H9 (cell line): ENCODE measurements at regions not wholly inside any gene's neighbourhood (a gene's known extent, or its start where the extent isn't known, plus 50 kb on each side); places are given as distances from the start of the nearest gene placed in this dataset.

Source experiments
- DNase-seq: peaks from one replicate; pipeline ENCODE4 v3.0.0-alpha.2; 2017
- H2AFZ ChIP-seq: one replicate; pipeline ENCODE4 v1.6.1; 2013; ENCODE audit warnings: mild to moderate bottlenecking, low read length, control low read depth, moderate library complexity
- H2AK5ac ChIP-seq: 2 replicates; pipeline ENCODE4 v1.6.1; 2013; ENCODE audit warnings: low read length, control low read depth, mixed read lengths; ENCODE audit not compliant: insufficient read length
- H2BK120ac ChIP-seq: one replicate; pipeline ENCODE4 v1.6.1; 2013; ENCODE audit warnings: low read depth, mild to moderate bottlenecking, low read length, control low read depth, inconsistent platforms; ENCODE audit not compliant: poor library complexity, severe bottlenecking
- H2BK12ac ChIP-seq: 2 replicates; pipeline ENCODE4 v1.6.1; 2013; ENCODE audit warnings: low read length, control low read depth, mixed read lengths, low read depth; ENCODE audit not compliant: insufficient read length
- H2BK15ac ChIP-seq: 2 replicates; pipeline ENCODE4 v1.6.1; 2013; ENCODE audit warnings: low read depth, low read length, control low read depth
- H2BK20ac ChIP-seq: one replicate; pipeline ENCODE4 v1.6.1; 2013; ENCODE audit warnings: low read depth, mild to moderate bottlenecking, low read length, control low read depth, inconsistent platforms; ENCODE audit not compliant: poor library complexity, severe bottlenecking
- H2BK5ac ChIP-seq: 2 replicates; pipeline ENCODE4 v1.6.1; 2013; ENCODE audit warnings: low read length, control low read depth, mixed read lengths; ENCODE audit not compliant: insufficient read length
- H3K14ac ChIP-seq: 2 replicates; pipeline ENCODE4 v1.6.1; 2013; ENCODE audit warnings: low read length, control low read depth; ENCODE audit not compliant: insufficient read depth
- H3K18ac ChIP-seq: 2 replicates; pipeline ENCODE4 v1.6.1; 2013; ENCODE audit warnings: low read depth, mild to moderate bottlenecking, mixed read lengths, low read length, control low read depth; ENCODE audit not compliant: insufficient read length
- H3K23ac ChIP-seq: 2 replicates; pipeline ENCODE4 v1.6.1; 2013; ENCODE audit warnings: low read length, control low read depth, mixed read lengths, low read depth; ENCODE audit not compliant: insufficient read length
- H3K23me2 ChIP-seq: 2 replicates; pipeline ENCODE4 v1.6.1; 2013; ENCODE audit warnings: low read depth, mild to moderate bottlenecking, mixed read lengths, low read length, control low read depth; ENCODE audit not compliant: insufficient read length, poor library complexity, severe bottlenecking
- H3K27ac ChIP-seq: 2 replicates; pipeline ENCODE4 v1.5.1; 2013; ENCODE audit warnings: low read length, control low read depth, mixed read lengths, low read depth; ENCODE audit not compliant: insufficient read length
- H3K27me3 ChIP-seq: 2 replicates; pipeline ENCODE4 v1.6.1; 2013; ENCODE audit warnings: low read length, control low read depth, inconsistent platforms; ENCODE audit not compliant: insufficient read depth
- H3K4ac ChIP-seq: 2 replicates; pipeline ENCODE4 v1.6.1; 2013; ENCODE audit warnings: low read depth, mild to moderate bottlenecking, control low read depth, inconsistent platforms, low read length, moderate library complexity
- H3K4me1 ChIP-seq: 2 replicates; pipeline ENCODE4 v1.6.1; 2013; ENCODE audit warnings: low read length, control low read depth, inconsistent platforms; ENCODE audit not compliant: insufficient read depth
- H3K4me2 ChIP-seq: 2 replicates; pipeline ENCODE4 v1.6.1; 2013; ENCODE audit warnings: low read length, control low read depth, mixed read lengths; ENCODE audit not compliant: insufficient read length, insufficient read depth
- H3K56ac ChIP-seq: 2 replicates; pipeline ENCODE4 v1.6.1; 2013; ENCODE audit warnings: low read depth, mild to moderate bottlenecking, mixed read lengths, low read length, control low read depth; ENCODE audit not compliant: insufficient read length
- H3K79me1 ChIP-seq: 2 replicates; pipeline ENCODE4 v1.6.1; 2013; ENCODE audit warnings: low read depth, mild to moderate bottlenecking, moderate library complexity, low read length, control low read depth, inconsistent platforms; ENCODE audit not compliant: insufficient read depth, poor library complexity, severe bottlenecking
- H3K79me2 ChIP-seq: 2 replicates; pipeline ENCODE4 v1.6.1; 2013; ENCODE audit warnings: low read length, control low read depth, inconsistent platforms; ENCODE audit not compliant: insufficient read depth
- H3K9ac ChIP-seq: 2 replicates; pipeline ENCODE4 v1.6.1; 2013; ENCODE audit warnings: low read length, control low read depth, mixed read lengths; ENCODE audit not compliant: insufficient read length; ENCODE audit errors: extremely low read depth
- H3K9me3 ChIP-seq: one replicate; pipeline ENCODE4 v1.6.1; 2013; ENCODE audit warnings: low read depth, low read length, inconsistent platforms; ENCODE audit not compliant: control insufficient read depth
- H3T11ph ChIP-seq: one replicate; pipeline ENCODE4 v1.6.1; 2013; ENCODE audit warnings: mild to moderate bottlenecking, low read length, control low read depth, inconsistent platforms
- H4K20me1 ChIP-seq: one replicate; pipeline ENCODE4 v1.6.1; 2013; ENCODE audit not compliant: control insufficient read depth, insufficient read length, insufficient read depth
- H4K5ac ChIP-seq: 2 replicates; pipeline ENCODE4 v1.6.1; 2013; ENCODE audit warnings: low read depth, mild to moderate bottlenecking, mixed read lengths, low read length, control low read depth; ENCODE audit not compliant: insufficient read length
- H4K8ac ChIP-seq: replicated peaks from 2 replicates; pipeline ENCODE4 v1.6.1; 2013; ENCODE audit warnings: low read length, control low read depth, mixed read lengths, low read depth; ENCODE audit not compliant: insufficient read length
- H4K91ac ChIP-seq: 2 replicates; pipeline ENCODE4 v1.6.1; 2013; ENCODE audit warnings: low read depth, mild to moderate bottlenecking, moderate library complexity, mixed read lengths, low read length, control low read depth; ENCODE audit not compliant: insufficient read length
- H3K27ac Mint-ChIP-seq, 3 experiments: 2 replicates in 2 of 3; 3 replicates in 1 of 3; pipeline ENCODE4 v1.8.0; 2020 to 2021; ENCODE audit warnings: mixed read lengths in 3 of 3, mild to moderate bottlenecking in 1 of 3, moderate library complexity in 1 of 3
- H3K27me3 Mint-ChIP-seq: 2 replicates; pipeline ENCODE4 v1.8.0; 2021; ENCODE audit warnings: low read depth, mild to moderate bottlenecking, moderate library complexity, mixed read lengths
- H3K36me3 Mint-ChIP-seq, 3 experiments: 2 replicates in 2 of 3; 3 replicates in 1 of 3; pipeline ENCODE4 v1.8.0; 2020 to 2021; ENCODE audit warnings: low read depth in 3 of 3, mixed read lengths in 3 of 3; ENCODE audit not compliant: insufficient read depth in 1 of 3
- H3K4me1 Mint-ChIP-seq, 2 experiments: 2 replicates each; pipeline ENCODE4 v1.8.0; 2020; ENCODE audit warnings: mixed read lengths in 2 of 2
- H3K4me3 Mint-ChIP-seq, 2 experiments: 2 replicates in 1 of 2; 3 replicates in 1 of 2; pipeline ENCODE4 v1.8.0; 2020 to 2021; ENCODE audit warnings: mild to moderate bottlenecking in 2 of 2, mixed read lengths in 2 of 2, moderate library complexity in 1 of 2
- H3K9me3 Mint-ChIP-seq, 2 experiments: 2 replicates in 1 of 2; 3 replicates in 1 of 2; pipeline ENCODE4 v1.8.0; 2020; ENCODE audit warnings: mild to moderate bottlenecking in 2 of 2, mixed read lengths in 2 of 2, moderate library complexity in 1 of 2
- WGBS: extraction: QIAGEN DNeasy Blood & Tissue Kit; methylation state at CpG from one replicate; pipeline ENCODE4 v1.1.7; 2013; ENCODE audit warnings: missing lambda C conversion rate, low lambda C conversion rate, mixed read lengths; ENCODE audit not compliant: insufficient read length; ENCODE audit errors: extremely low coverage; 5-methylcytosine and 5-hydroxymethylcytosine counted together
- TF ChIP-seq, protein P1 (sequence below): fragments of 200-600 bp; sonication (generic); conservative IDR thresholded peaks from 3 replicates; pipeline ENCODE4 v1.8.0; 2021; ENCODE audit warnings: antibody characterized with exemption, mild to moderate bottlenecking

DNA sequence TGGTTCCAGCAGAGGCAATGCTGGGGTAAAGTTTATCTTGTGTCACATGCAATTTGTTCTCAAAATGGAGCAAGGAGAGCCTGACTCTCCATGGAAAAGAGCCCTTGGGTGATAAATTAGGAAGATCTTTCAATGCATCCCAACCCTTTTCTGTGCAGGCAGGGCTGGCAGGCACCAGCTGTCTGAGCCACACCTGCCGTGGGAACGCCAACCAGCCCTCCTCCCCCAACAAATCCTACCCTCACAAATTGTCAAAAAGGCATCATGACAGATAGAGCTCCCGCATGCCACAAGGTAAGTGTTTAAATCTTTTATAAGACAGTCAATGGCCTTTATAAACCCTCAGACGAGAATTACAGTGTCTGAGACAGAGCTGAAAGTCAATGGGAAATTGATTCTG, 418.5 kb upstream of the CDH5 start:
- no peaks in the 10 kb centered on the region for H3K4me1 ChIP-seq
- H3K56ac ChIP-seq: no peak overlapping the region
- H2BK5ac ChIP-seq: no peak overlapping the region
- no peak overlapping the region for H3K27ac ChIP-seq
- no peak overlapping the region for H3K23ac ChIP-seq
- Mint-ChIP-seq H3K36me3 (no peaks in the 10 kb centered on the region; a peak in 1 of 7 replicates), H3K4me3 (no peak overlapping the region), H3K27me3 (no peaks in the 10 kb centered on the region; the same call in 1 of the 2 replicates), H3K4me1 (no peaks in the 10 kb centered on the region), H3K27ac (no peak overlapping the region), H3K9me3 (no peaks in the 10 kb centered on the region; a peak in 2 of 5 replicates)
- no peak overlapping the region for H3K14ac ChIP-seq
- no CpG with 5 or more reads among the region's 4 CpGs for WGBS
- H2AK5ac ChIP-seq: no peak overlapping the region
- H4K8ac ChIP-seq: no peak overlapping the region
- H3T11ph ChIP-seq: no peak overlapping the region
- no peak overlapping the region for H2BK15ac ChIP-seq
- TF ChIP-seq, protein P1, sequence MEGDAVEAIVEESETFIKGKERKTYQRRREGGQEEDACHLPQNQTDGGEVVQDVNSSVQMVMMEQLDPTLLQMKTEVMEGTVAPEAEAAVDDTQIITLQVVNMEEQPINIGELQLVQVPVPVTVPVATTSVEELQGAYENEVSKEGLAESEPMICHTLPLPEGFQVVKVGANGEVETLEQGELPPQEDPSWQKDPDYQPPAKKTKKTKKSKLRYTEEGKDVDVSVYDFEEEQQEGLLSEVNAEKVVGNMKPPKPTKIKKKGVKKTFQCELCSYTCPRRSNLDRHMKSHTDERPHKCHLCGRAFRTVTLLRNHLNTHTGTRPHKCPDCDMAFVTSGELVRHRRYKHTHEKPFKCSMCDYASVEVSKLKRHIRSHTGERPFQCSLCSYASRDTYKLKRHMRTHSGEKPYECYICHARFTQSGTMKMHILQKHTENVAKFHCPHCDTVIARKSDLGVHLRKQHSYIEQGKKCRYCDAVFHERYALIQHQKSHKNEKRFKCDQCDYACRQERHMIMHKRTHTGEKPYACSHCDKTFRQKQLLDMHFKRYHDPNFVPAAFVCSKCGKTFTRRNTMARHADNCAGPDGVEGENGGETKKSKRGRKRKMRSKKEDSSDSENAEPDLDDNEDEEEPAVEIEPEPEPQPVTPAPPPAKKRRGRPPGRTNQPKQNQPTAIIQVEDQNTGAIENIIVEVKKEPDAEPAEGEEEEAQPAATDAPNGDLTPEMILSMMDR: no peak
- no peak overlapping the region for H3K4ac ChIP-seq
- no peak for DNase-seq
- H4K20me1 ChIP-seq: no peaks in the 10 kb centered on the region
- H2BK20ac ChIP-seq: no peak overlapping the region
- H3K27me3 ChIP-seq: no peaks in the 10 kb centered on the region
- no peak overlapping the region for H3K4me2 ChIP-seq
- H2BK12ac ChIP-seq: no peak overlapping the region
- no peak overlapping the region for H2AFZ ChIP-seq
- no peaks in the 10 kb centered on the region for H3K23me2 ChIP-seq
- H3K9me3 ChIP-seq: no peaks in the 10 kb centered on the region
- no peak overlapping the region for H2BK120ac ChIP-seq
- H4K5ac ChIP-seq: no peak overlapping the region
- no peak overlapping the region for H3K18ac ChIP-seq
- no peak overlapping the region for H3K9ac ChIP-seq
- no peak overlapping the region for H4K91ac ChIP-seq
- H3K79me1 ChIP-seq: no peaks in the 10 kb centered on the region
- no peaks in the 10 kb centered on the region for H3K79me2 ChIP-seq
